ENCODE measurements at regions not wholly inside any gene's neighbourhood (a gene's known extent, or its start where the extent isn't known, plus 50 kb on each side); places are given as distances from the start of the nearest gene placed in this dataset.

DNA sequence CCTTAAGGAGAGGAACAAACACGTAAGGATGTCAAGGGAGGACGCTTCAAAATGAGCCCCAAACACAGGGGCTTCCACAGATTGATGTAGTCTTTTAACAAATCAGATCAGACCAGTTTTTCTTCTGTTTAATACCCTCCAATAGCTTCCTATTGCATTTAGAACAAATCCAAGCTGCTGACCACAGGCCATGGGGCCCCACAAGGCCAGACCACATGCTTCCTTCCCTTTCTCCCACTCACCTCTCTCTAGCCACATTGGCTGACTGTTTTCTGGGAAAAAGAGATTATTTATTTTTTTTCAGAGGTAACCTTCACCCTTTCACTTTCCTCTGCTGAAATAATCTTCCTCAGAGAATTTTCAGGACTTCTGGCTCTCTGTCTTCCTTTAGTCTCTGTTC lies 380.6 kb downstream of the SIPA1L2 start:
- no peak for DNase-seq

DNA sequence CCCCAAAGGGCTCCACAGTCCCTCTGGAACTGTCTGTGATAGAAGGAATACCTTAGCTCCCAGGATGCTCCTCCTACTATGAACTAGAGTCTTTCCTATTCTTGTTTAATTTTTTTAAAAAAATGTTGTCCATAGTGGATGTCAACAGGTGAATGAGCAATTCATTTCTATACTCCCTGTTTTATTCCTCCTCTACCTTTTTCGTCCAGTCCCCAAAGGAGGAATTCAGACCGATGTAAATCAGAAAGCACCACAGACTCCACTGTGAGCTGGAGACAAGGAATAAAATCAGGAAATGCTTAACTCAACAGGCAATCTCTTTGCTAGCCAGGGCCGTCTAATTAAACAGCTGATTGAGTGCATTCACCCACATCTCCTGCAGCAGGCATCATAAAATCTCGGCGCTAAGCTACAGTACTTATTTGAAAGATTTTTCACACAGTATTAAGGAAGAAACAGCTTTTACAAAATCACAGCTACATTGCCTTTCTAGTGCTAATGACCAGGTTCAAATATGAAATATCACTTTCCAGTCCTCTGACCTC lies 381.6 kb downstream of the SIPA1L2 start:
- DNase-seq: no peak

DNA sequence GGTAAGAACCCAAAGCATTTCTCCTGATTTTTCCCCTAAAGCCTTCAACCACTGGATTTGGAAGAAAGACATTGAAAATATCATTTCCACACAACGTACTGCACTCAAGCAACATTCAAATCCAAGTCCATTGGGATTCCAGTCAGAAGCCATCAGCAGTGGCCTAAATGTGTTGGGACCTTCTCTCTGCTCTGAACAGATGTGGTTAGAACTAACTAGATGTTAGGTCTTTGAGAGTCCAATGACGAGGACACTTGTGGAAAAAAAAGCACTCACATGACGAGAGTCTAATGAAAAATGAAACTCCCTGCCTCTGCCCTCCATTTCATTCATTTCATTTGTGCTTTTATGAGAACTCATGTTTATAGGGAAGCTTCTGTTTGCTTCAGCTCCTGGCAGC lies 382.3 kb downstream of the SIPA1L2 start:
- no peak for DNase-seq

DNA sequence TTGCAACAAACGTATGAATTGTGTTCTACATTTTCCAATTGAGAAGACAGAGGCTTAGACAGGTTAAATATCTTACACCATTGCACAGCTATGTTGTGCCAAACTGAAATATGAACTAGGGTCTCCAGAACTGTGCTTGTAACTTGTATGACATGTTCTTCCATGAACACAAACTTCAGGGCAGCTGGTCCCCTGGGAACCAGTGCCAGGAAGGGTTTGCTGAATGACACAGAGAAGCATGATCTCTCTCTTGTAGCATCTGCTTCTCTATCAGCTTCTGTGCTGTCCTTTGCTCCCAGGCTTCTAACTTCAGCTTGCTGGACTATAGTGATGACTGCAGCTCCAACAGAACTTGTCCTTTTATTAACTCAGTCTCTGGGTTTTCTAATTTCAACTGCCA lies 385.5 kb downstream of the SIPA1L2 start:
- no peak for DNase-seq

DNA sequence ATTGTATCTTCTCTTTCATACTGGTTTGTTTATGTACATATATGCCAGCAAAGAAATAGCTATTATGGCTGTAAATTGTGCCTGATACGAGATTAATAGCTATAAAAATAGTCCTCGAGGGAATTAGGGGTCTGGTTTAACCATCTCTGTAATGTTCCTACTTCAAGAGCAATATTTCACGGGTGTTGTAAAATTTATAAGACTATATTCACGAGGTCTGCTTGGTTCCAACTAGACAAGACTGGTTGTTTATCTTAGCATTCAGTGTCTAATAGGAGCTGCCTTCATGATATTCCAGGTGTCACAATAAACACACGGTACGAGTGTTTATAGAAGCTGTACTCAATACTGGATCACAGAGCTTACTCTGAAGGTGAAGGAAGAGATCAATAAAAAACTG lies 389.9 kb downstream of the SIPA1L2 start:
- DNase-seq: no peak

DNA sequence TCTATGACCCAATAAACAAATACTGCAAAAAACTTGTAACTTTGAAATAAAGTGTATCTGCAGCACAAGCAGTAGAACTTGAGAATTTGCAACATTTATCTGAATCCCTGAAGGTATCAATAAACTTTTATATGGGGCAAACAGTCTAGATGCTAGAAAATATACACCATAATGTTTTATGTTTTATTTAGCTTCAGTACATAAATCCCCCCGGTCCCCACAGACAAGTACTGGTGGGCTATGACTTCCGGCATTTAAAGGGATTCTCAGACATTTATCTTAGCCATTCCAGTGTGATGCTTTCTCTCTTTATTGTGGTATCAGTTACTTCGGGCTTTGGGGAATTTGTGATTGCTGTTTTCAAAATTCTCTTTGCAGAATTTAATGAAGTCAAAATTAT lies 390.4 kb downstream of the SIPA1L2 start:
- DNase-seq: no peak

DNA sequence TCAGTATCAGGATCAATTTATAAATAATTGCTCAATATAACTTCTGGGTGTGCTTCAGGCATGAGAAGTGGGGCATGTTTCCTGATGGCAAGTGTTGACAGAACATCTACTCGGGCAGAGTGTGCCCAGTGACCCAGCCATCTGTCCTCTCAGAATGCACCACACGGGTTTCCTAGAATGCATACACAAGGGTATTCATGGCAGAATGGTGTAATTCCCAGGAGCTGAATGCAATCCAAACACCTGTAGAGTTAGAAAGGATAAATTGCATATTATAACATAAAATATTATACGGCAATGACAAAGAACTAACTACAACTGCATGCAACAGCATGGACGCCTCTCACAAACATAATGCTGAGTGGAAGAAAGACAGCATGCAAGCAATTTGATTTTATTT lies 391.9 kb downstream of the SIPA1L2 start:
- DNase-seq: no peak

DNA sequence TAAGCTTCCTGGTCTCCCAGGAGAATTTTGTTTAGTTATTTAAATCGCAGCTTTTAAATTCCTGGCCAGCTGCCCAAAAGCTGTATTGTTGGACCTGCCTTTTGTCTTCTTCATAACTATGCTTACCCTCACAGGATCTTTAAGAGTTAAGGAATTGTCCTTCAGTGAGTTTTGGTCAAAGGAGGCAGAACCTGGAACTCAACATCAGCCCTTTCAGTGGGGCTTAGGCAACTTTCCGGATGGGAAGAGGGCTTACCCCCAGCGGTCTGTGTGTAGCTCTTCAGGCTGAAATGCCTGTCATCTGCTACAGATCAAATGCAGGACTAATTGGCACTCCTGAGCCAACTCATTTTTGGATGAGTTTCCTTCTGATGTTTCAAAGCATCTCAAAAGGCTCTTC lies 402.6 kb downstream of the SIPA1L2 start:
- no peak for DNase-seq

DNA sequence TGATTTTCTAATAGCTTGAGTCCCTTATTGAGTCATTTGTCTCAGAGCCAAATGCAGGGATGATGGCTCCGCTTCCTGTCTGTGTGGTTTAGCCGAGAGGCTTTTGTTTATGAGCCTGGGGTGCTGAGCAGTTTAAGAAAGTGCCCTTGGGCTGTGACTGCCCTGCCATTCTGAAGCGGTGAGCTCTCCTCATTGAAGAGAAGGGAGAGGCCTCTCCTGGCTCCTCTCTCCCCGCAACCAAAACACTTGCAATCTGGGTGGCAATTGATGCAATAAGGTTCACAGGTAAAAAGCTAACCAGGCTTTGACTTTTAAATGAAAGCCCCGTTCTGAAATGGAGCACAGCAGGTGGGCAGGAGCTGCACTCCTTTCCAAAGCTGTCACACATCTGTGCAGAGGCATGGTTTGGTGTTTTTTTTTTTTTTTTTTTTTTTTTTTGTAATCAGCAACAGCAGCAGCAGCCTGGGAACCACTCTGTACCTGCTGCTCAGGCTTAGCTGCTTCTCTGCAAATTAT lies 403.7 kb downstream of the SIPA1L2 start:
- no peak for DNase-seq

DNA sequence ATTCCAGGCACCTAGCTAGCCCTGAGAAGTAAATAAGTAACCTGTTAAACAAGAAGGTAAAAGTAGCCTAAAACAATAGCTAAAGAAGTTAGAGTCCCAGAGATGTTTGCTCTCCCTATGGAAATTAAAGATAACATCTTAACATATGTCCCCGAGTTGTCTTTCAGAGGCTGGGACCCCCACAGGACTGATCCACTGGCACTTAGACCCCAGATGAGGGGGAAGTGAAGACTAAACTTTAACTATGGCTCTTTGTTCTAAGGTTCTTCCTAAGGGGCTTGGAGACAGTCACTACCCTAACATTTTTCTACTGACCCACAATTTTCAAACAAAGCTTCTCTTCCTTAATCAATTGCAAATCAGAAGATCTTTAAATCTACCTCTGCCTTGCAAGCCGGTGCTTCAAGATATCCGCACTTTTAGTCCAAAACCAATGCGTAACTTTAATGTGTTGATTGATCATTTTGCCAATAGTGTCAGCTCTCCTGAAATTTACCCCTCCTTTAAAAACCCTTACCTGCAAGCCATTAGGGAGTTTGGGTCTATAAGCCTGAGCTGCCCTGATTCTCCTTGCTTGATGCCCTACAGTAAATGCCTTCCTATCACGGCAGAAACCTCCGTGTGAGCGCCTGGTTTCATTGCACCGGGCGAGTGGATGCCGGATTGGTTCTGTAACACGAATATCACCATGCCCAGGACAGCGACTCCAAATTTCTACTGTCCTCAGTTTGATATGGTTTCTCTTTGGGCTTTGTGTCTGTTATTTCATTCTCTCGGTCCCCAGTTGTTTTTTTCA lies 404.4 kb downstream of the SIPA1L2 start:
- DNase-seq: no peak

DNA sequence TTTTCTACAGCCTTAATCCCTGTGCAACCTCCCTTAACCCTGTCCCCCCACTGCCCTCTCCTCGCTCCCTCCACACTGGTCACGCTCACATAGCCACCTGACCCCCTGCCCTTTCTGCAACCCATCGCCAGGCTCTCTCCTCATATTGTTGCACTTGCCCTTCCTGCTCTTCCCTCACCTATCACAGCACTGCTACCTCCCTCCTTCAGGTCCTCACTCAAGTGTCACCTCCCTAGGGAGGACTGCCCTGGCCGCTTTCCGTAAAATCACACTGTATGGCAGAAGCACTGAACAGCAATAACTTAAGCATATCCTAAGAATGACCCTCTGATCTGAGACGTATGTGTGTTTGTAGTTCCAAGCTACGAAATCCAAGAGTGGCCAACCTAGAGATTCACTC lies 406.0 kb downstream of the SIPA1L2 start:
- DNase-seq: no peak

DNA sequence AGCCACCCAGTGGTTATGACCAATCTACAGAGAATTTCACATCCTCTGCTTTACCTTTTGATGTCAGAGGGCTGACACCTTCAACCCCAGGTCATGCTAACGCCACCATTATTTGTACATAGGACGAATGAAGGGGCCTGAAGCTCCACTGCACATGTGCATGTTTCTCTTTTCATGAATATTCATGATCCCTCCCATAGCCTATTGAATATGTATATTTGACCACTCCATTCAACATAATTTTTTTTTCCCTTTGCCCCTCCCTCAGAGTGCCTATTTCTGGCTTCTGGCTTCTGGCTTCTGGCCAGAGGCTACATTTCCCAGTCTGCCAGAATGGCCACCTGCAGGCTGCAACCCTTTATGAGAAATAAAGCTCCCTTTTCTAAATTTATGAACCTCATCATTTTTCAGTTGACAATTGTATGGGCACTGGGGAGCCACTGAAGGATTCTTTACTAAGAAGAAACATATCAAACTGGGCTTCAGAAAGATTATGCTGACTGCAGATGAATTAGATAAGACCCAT lies 406.7 kb downstream of the SIPA1L2 start:
- no peak for DNase-seq

DNA sequence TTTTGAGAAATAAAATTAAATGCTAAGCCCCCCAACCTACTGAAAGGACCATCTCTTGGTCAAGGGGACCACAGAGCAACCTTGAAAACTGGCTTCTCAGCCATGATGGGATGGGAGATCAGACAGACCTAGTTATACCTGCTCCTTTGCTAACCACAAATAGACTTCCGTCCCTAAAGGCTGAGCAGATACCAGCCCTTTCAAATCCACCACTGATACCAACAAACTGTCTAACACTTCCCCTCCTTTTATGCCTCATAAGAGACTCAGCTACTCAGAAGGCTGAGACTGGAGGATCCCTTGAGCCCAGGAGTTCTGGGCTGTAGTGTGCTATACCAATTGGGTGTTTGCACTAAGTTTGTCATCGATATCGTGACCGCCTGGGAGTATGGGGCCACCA lies 407.3 kb downstream of the SIPA1L2 start:
- DNase-seq: no peak

DNA sequence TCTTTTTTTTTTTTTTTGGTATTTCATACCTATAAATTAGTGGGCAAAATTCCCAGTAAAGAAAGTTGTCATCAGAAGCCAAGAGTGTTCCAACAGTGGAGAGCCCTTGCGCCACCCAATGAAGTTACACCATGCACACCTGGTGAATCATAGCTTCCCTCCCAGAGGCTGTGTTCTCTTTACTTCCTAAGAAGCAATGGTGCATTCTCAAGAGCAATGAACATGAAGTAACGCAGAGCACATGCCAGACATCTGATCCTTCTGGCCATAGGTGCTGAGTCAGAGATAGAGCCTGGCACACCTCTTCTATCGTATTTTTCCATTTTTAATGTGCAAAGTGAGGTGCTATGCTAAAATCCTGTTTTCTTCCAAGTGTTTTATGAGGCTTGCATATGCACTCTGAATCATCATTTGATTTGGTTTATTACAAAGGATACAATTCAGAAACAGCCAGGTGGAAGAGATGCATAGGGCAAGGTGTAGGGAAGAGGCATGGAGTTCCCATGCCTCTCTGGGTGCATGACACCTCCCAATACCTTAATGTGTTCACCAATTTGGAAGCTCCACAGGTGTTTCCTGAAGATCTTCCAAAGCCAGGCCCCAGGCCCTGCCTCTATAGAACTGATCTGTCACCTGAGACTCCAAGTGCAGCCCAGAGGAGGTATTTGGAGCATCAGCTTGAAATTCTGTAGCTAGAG lies 408.0 kb downstream of the SIPA1L2 start:
- no peak for DNase-seq

DNA sequence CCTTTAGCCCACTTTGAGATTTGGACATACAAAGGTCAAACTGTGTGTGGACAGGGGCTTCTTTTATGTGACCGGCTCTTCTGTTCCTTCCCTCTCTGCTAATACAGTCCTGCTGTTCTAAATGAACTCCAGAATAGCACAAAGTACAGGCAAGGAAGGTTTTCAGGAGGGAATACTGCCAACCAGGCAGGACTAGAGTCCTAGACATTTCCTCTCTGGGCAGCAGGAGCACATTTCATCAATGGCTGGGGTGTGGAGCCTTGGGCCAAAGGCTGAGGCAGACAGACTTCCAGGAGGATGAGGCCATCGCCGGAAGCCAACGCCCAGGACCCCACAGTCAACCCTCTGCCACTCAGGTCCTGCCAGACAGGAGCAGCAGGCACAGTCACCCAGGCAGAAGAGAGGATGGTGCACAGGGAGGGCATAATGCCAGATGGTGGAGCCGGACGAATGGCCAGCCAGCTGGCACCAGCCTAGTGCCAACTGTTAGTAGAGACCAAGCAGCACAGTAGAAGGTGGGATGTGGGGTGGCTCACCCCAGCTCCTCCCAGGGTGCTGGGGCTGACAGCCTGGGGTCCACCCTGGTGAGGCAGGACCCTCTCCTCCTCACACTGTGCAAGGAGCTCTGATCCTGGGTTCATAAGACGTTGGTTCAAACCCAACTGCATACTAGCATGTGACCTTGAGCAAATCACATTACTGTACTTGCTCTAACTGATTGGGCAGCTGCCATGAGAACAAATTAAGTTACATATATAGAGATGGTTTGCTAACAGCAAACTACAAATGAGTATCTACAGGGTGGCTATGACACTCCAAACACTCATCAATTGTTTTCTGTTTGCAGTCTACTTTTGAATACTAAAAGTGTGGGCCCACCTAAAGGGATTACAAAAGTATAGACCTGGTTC lies 410.7 kb downstream of the SIPA1L2 start:
- no peak for DNase-seq

DNA sequence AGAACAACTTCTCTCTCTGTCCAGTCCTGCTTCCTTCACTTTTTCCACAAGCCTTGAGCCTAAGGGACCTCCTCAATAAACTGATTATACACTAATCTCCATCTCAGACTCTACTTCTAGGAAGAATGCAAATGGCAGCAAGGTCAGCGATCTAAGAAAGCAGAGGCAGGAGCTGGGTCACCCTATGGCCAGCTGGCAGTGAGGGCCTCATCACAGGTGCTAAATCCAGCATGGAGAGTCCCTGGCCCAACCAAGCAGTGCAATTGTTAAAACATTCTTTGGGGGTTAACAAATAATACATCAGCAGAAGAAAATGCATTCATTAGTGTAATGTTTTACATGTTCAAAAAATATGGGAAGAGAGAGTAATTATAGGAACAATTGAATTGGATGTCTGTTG lies 416.0 kb downstream of the SIPA1L2 start:
- no peak for DNase-seq

DNA sequence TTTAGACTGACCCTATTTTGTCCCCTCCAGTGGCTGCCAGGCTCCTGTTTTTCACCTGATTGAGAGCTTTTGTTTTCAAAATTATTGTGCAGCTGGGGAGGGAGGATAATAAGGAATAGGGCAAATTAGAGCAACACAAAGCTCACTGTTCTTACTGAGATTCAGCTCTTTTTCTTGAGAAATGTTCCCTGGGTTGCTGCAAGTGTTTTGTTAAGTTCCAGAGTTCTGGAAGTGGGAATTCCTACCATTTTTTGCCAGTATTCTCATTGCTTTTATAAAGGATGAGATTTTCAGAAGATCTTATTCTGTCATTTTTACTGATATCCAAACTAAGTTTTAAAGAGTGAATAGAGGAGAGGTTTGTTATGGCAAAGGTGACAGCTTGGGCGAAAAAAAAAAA lies 417.7 kb downstream of the SIPA1L2 start:
- no peak for DNase-seq

DNA sequence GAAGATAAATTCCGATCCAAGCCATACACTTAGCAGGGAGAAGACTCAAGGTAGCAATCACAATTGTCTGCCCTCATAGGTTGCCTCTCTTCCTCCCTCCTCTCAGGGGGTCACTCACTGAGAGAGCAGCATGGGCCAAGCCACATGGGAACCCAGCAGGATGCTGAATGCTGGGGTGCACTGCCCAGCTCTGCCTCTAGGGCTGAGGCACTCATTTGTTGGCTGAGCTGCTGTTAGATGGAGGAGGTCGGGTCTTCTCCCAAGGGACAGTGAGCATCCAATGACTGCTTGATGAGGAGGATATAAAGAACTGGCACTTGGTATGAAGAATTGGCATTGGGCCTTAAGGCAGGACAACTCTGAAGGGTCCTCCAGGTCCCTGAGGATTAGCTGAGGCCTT lies 418.8 kb downstream of the SIPA1L2 start:
- DNase-seq: no peak

DNA sequence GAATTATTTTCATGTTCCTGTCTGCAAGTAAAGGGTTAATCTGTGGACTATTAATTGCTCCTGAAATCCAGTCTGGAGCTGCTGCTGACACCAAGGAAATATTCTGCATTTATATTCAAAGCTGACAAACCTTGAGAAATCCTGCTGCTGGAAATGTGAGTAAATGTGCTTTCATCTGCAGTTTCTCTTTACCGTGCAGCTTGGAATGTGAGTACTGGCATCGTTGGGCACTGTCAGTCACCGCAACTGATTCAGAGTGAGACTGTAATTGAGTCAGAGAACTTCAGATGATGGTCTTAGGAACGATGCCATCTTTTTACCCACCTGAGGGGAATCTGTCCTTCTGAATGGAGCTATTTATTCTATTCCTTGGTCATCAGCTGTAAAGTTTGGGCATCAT lies 420.6 kb downstream of the SIPA1L2 start:
- no peak for DNase-seq

DNA sequence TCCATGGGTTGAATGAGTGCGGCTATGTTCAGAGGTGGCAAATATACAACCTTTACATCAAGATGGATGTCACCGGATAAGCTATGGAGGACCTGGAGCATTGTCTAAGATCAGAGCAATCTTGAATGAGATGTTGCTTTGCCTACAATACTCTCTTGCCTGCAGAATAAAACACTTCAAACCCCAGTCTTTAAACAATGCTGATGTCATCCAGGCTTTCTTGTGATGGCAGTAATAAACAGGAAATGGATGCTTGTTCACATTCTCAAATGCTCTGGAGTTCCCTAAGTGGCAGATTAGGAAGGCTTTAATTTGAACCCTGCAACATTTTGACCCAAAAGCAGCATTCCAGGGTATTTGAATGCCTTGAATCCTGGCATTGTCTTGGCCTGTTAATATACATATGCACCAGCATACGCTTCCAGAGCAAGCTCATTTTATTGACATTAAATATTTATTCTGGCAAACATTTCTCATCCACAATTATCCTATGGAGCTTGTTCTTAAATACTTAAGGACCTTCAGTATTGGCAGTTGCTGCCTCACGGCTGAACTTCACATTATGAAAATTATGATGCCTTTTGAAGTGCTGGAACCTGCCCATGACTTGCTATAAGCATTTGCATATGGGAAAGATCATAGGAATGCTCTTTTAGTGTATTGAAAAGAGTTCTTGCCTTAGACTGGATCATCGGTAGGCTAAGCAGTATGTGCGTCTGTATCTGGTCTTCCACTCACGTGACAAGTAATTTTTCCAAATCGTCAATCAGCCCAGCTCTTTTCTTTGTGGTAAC lies 422.7 kb downstream of the SIPA1L2 start:
- DNase-seq: no peak

DNA sequence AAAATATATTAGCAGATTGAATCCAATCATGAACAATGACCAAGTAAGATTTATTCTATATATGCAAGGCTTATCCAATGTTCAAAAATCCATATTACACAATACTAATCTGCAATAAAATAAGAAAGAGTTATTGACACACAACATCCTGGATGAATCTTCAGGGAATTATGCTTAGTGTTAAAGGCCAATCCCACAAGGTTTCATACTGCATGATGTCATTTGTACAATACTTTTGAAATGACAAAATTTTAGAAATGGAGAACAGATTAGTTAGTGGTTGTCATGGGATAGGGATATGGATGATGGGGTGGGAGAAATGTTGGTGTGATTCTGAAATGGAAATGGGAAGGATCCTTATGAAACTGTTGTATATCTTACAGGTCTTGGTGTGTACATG lies 425.7 kb downstream of the SIPA1L2 start:
- no peak for DNase-seq
